Coronary artery (tissue), 2 donors: ENCODE measurements at regions not wholly inside any gene's neighbourhood (a gene's known extent, or its start where the extent isn't known, plus 50 kb on each side); places are given as distances from the start of the nearest gene placed in this dataset.

Source experiments
- DNase-seq: peaks from one replicate; pipeline ENCODE4 v3.0.0-alpha.2; 2017; ENCODE audit warnings: low spot score
- H3K27ac ChIP-seq, 2 donors: fragments of 200-600 bp; sonication (generic); one replicate each; pipeline ENCODE4 v1.5.1; 2016 to 2019
- H3K4me3 ChIP-seq: fragments of 200-600 bp; sonication (generic); 2 replicates; pipeline ENCODE4 v1.5.1; 2016; ENCODE audit warnings: mild to moderate bottlenecking, moderate library complexity
- CTCF ChIP-seq: fragments of 200-600 bp; sonication (generic); IDR thresholded peaks from one replicate; pipeline ENCODE4 v1.5.1; 2019; ENCODE audit warnings: antibody characterized with exemption

GRCh38 chr2:118658596-118659198 is 188.8 kb downstream of the EN1 start:
- DNase-seq = no peak
- Histone ChIP-seq H3K27ac (no peak overlapping the region), H3K4me3 (no peak overlapping the region)
- TF ChIP-seq CTCF = no peak

- Histone ChIP-seq H3K27ac (no peak overlapping the region), H3K4me3 (no peak overlapping the region)
- no peak for TF ChIP-seq CTCF
- no peak for DNase-seq
Observed at GRCh38 chr2:118657466-118657865, 190.0 kb downstream of the EN1 start.

GRCh38 chr2:118654945-118655344 is 192.5 kb downstream of the EN1 start:
- H3K4me3 ChIP-seq = no peak overlapping the region
- no peak for TF ChIP-seq CTCF
- H3K27ac ChIP-seq = no peak overlapping the region
- no peak for DNase-seq

GRCh38 chr2:118650327-118650726 is 197.1 kb downstream of the EN1 start:
- TF ChIP-seq CTCF = no peak
- Histone ChIP-seq H3K4me3 (no peak overlapping the region), H3K27ac (no peak overlapping the region)
- DNase-seq = no peak

GRCh38 chr2:118645876-118646275 is 201.6 kb downstream of the EN1 start:
- no peak for DNase-seq
- no peak for TF ChIP-seq CTCF
- Histone ChIP-seq H3K27ac (no peak overlapping the region), H3K4me3 (no peak overlapping the region)

- Histone ChIP-seq H3K27ac (no peak overlapping the region), H3K4me3 (no peak overlapping the region)
- TF ChIP-seq CTCF = no peak
- DNase-seq = no peak
Observed at GRCh38 chr2:118644190-118644589, 203.3 kb downstream of the EN1 start.

DNA sequence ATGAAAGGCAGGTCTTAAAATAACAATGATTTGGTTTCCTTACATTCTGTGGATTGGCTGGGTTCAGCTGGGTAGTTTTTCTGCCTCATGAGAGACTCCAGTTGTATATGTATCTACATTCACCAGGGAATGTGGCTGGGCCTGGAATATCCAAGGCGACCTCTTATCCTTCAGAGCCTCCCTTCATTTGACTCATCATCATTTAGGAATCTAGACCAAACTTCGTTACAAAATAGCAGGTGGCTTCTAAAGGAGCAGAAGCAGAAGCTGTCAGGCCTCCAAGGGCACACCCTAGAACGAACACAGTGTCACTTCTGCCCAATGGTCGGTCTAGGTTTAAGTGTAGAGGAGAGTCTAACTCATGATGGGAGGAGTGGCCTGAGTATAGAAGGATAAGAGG is 204.2 kb downstream of the EN1 start:
- no peak for TF ChIP-seq CTCF
- Histone ChIP-seq H3K4me3 (no peak overlapping the region), H3K27ac (no peak overlapping the region)
- DNase-seq = no peak
